ENCODE measurements at regions not wholly inside any gene's neighbourhood (a gene's known extent, or its start where the extent isn't known, plus 50 kb on each side); places are given as distances from the start of the nearest gene placed in this dataset.

- Histone ChIP-seq H3K4me1 (peaks cover 0 to 14% (median 9%) of the 10 kb centered on the region in 6 donors), H3K27ac (no peak overlapping the region), H3K36me3 (no peaks in the 10 kb centered on the region), H3K4me3 (no peak overlapping the region), H3K9me3 (peaks cover 0 to 14% (median 7%) of the 10 kb centered on the region in 8 donors), H3K27me3 (replicated peaks in 1 of 7) (peaks cover 0 to 32% (median 0%) of the 10 kb centered on the region in 7 donors)
- DNase-seq = no peak
- intact Hi-C loops (cut with DNase I; ENCODE audit: low total_unique reads) = loop anchor here (5.0 kb wide), 1 partner anchor 326 kb away; no protein-coding TSS in a partner anchor
- WGBS, 5 donors = 48 to 68% (median 59%) methylated on average over 1 of the region's 1 CpG
- no peak for TF ChIP-seq CTCF (IDR thresholded peaks at IDR 0.05 in 8 of 11, conservative IDR thresholded peaks at IDR 0.05 in 3 of 11)
Measured at GRCh38 chr9:87336407-87336806, 161.3 kb upstream of the DAPK1 start.

GRCh38 chr9:87336914-87337333 lies 160.7 kb upstream of the DAPK1 start:
- TF ChIP-seq POLR2AphosphoS5 (IDR thresholded peaks at IDR 0.05) (no peak), POLR2A (IDR thresholded peaks at IDR 0.05) (no peak), CTCF (IDR thresholded peaks at IDR 0.05 in 8 of 11, conservative IDR thresholded peaks at IDR 0.05 in 3 of 11) (peak in 10 of 11 experiments; percentile 24 to 61 (median 55))
- Histone ChIP-seq H3K9me3 (peaks cover 0 to 9% (median 2%) of the 10 kb centered on the region in 8 donors), H3K4me1 (peaks cover 0 to 14% (median 9%) of the 10 kb centered on the region in 6 donors), H3K4me3 (peak overlapping the region in 4 of 8 donors; percentile 13 to 53 (median 24)), H3K27me3 (replicated peaks in 1 of 7) (peaks cover 0 to 32% (median 0%) of the 10 kb centered on the region in 7 donors), H3K27ac (no peak overlapping the region), H3K36me3 (no peaks in the 10 kb centered on the region)
- intact Hi-C loops (cut with DNase I; ENCODE audit: low total_unique reads) = loop anchor here (5.0 kb wide), 1 partner anchor 325 kb away; no protein-coding TSS in a partner anchor
- DNase-seq = no peak
- 4 to 15% (median 9%) methylated on average over 12 of the region's 12 CpGs for WGBS, 5 donors

GRCh38 chr9:87337335-87338087 lies 160.2 kb upstream of the DAPK1 start:
- H3K27me3 ChIP-seq (replicated peaks in 1 of 7) = peaks cover 0 to 32% (median 0%) of the 10 kb centered on the region in 7 donors
- 12 to 35% (median 17%) methylated on average over 14 of the region's 14 CpGs for WGBS, 5 donors
- intact Hi-C loops (cut with DNase I; ENCODE audit: low total_unique reads) = loop anchor here (5.0 kb wide), 1 partner anchor 325 kb away; no protein-coding TSS in a partner anchor

More at GRCh38 chr9:87337335-87338087, 160.2 kb upstream of the DAPK1 start:
- peaks cover 0 to 14% (median 9%) of the 10 kb centered on the region in 6 donors for H3K4me1 ChIP-seq
- H3K27ac ChIP-seq = no peak overlapping the region
- H3K4me3 ChIP-seq = peak overlapping the region in 3 of 8 donors; percentile 14 to 53 (median 34)
- no peak for TF ChIP-seq CTCF (IDR thresholded peaks at IDR 0.05 in 8 of 11, conservative IDR thresholded peaks at IDR 0.05 in 3 of 11)
- TF ChIP-seq POLR2AphosphoS5 (IDR thresholded peaks at IDR 0.05) = no peak
- TF ChIP-seq POLR2A (IDR thresholded peaks at IDR 0.05) = no peak
- no peaks in the 10 kb centered on the region for H3K36me3 ChIP-seq
- H3K9me3 ChIP-seq = peaks cover 0 to 3% (median 0%) of the 10 kb centered on the region in 8 donors
- DNase-seq = no peak
